Kidney (tissue), 13 donors: ENCODE measurements at regions not wholly inside any gene's neighbourhood (a gene's known extent, or its start where the extent isn't known, plus 50 kb on each side); places are given as distances from the start of the nearest gene placed in this dataset.

Experiments used
- DNase-seq, 5 donors: peaks; one replicate each; pipeline ENCODE4 v3.0.0-alpha.2; 2013 to 2020
- FAIRE-seq: peaks from 2 replicates; lab custom pipeline; 2012; peaks lifted over from hg19 to GRCh38; lab: Jason Lieb, UNC
- H3K27ac ChIP-seq, 2 donors: one replicate each; pipeline ENCODE4 v1.7.0; 2013; ENCODE audit warnings: low read depth in 2 of 2, low read length in 2 of 2, inconsistent platforms in 1 of 2
- H3K27me3 ChIP-seq: one replicate; pipeline ENCODE4 v1.7.1; 2013; ENCODE audit warnings: low read length, inconsistent platforms; ENCODE audit not compliant: control insufficient read depth, insufficient read depth
- H3K36me3 ChIP-seq, 3 donors: one replicate each; pipeline versions ENCODE4 v1.7.0 to v1.7.1; 2013; ENCODE audit warnings: low read length in 3 of 3, control low read depth in 1 of 3, inconsistent platforms in 1 of 3; ENCODE audit not compliant: insufficient read depth in 3 of 3, control insufficient read depth in 2 of 3
- H3K4me1 ChIP-seq, 3 donors: one replicate each; pipeline versions ENCODE4 v1.7.0 to v1.7.1; 2013; ENCODE audit warnings: low read length in 3 of 3, inconsistent platforms in 1 of 3, low read depth in 1 of 3; ENCODE audit not compliant: control insufficient read depth in 2 of 3, insufficient read depth in 2 of 3
- H3K4me3 ChIP-seq, 3 donors: one replicate each; pipeline versions ENCODE4 v1.7.0 to v1.8.1; 2013; ENCODE audit warnings: low read length in 3 of 3, control low read depth in 1 of 3, inconsistent platforms in 1 of 3
- H3K9ac ChIP-seq, 3 donors: one replicate each; pipeline versions ENCODE4 v1.7.0 to v1.7.1; 2013; ENCODE audit warnings: low read length in 3 of 3, control low read depth in 1 of 3, inconsistent platforms in 1 of 3
- H3K9me3 ChIP-seq, 3 donors: one replicate each; pipeline versions ENCODE4 v1.7.0 to v1.7.1; 2013; ENCODE audit warnings: low read length in 3 of 3, control low read depth in 1 of 3, inconsistent platforms in 1 of 3; ENCODE audit not compliant: control insufficient read depth in 2 of 3, insufficient read depth in 1 of 3
- intact Hi-C: fragments of 100-400 bp; cut with DNase I; formaldehyde crosslinking; loops from one replicate; pipeline ENCODE4 v1.11.1; 2022
- TF ChIP-seq, protein P1 (sequence below): IDR thresholded peaks from 3 replicates; pipeline ENCODE4 v1.5.1; 2012; ENCODE audit warnings: mild to moderate bottlenecking, moderate library complexity, borderline replicate concordance; ENCODE audit not compliant: insufficient read depth; ENCODE audit errors: extremely low read depth
- donor health status: control.
- donor health status: control.
- donor health status: control.
- donor health status: control.
- donor health status: control.
- donor health status: DM: yes; HTN: yes; CAD: no.
- donor health status: Normal renal cell carcinoma (clear cell type).

DNA sequence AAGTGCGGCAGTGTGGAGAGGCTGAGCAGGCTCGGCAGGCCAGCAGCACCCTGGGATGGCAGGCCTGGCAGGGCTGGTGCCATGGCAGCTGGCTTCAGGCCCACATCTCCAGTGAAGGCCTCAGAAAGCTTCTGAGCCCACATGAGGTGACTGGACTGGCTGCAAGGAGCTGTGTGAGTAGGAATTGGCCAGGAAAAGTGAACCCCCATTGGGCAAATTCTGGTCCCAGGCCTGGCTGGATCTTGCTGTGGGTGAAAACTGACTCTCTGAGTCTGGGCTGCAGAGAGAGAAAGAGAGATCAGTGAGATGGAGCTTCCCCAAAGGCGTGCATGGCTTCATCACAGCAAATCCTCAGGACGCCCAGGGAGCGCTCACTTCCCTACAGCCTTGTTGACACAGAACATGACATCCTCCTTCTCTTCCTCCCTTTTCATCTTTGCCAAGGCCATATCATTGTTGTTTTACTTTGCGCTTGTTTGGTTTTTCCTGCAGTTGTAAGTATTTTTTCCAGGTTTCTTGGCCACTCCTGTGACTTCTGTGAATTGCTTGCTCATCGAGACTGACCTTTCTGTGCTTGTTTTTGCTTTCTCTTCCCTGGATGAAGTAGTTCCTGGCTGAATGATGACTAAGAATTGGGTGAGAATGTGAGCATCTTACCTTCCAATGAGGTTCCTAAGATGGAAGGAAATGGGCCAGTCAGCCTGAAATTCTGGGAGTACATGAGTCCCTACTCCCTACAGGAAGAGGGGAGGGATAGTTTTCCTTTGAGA is 299.1 kb downstream of the TLE3 start:
- H3K27ac ChIP-seq, result no peak overlapping the region

DNA sequence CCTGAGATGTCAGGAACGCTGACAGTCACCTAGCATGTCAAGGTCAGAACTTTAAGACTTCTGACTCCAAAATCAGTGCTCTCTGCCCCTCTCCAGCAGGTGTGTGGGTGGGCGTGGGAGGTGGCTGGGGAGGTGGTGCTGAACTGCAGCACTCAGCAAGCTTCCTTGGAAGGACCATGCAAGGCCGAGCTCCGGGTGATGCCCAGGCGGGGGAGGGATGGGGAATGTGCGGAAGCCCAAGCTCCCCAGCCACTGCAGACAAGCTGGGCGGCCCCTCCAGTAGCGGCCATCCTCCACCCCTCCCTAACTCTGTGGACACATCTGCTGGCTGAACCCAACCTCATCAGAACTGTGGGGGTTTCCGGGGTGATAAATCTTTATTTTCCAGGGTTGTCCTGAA is 296.6 kb downstream of the TLE3 start:
- Histone ChIP-seq H3K27me3 (no peaks in the 10 kb centered on the region), H3K36me3 (no peaks in the 10 kb centered on the region), H3K4me3 (no peak overlapping the region), H3K4me1 (no peaks in the 10 kb centered on the region), H3K9ac (no peak overlapping the region), H3K27ac (no peak overlapping the region), H3K9me3 (no peaks in the 10 kb centered on the region)
- intact Hi-C loops, result no loop called here
- TF ChIP-seq, protein P1, sequence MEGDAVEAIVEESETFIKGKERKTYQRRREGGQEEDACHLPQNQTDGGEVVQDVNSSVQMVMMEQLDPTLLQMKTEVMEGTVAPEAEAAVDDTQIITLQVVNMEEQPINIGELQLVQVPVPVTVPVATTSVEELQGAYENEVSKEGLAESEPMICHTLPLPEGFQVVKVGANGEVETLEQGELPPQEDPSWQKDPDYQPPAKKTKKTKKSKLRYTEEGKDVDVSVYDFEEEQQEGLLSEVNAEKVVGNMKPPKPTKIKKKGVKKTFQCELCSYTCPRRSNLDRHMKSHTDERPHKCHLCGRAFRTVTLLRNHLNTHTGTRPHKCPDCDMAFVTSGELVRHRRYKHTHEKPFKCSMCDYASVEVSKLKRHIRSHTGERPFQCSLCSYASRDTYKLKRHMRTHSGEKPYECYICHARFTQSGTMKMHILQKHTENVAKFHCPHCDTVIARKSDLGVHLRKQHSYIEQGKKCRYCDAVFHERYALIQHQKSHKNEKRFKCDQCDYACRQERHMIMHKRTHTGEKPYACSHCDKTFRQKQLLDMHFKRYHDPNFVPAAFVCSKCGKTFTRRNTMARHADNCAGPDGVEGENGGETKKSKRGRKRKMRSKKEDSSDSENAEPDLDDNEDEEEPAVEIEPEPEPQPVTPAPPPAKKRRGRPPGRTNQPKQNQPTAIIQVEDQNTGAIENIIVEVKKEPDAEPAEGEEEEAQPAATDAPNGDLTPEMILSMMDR, result no peak
- FAIRE-seq (no peak), DNase-seq (peak in 4 of 5 donors; percentile 52 to 80 (median 58))

More for the DNA sequence above, 299.1 kb downstream of the TLE3 start:
- H3K4me1 ChIP-seq, result peaks cover 0 to 7% (median 3%) of the 10 kb centered on the region in 3 donors
- no peak for FAIRE-seq
- H3K9ac ChIP-seq, result no peak overlapping the region
- no peaks in the 10 kb centered on the region for H3K9me3 ChIP-seq
- intact Hi-C loops, result no loop called here
- TF ChIP-seq, protein P1, result no peak
- no peaks in the 10 kb centered on the region for H3K36me3 ChIP-seq
- H3K27me3 ChIP-seq, result no peaks in the 10 kb centered on the region
- no peak overlapping the region for H3K4me3 ChIP-seq
- DNase-seq, result peak in 1 of 5 donors; percentile 27

DNA sequence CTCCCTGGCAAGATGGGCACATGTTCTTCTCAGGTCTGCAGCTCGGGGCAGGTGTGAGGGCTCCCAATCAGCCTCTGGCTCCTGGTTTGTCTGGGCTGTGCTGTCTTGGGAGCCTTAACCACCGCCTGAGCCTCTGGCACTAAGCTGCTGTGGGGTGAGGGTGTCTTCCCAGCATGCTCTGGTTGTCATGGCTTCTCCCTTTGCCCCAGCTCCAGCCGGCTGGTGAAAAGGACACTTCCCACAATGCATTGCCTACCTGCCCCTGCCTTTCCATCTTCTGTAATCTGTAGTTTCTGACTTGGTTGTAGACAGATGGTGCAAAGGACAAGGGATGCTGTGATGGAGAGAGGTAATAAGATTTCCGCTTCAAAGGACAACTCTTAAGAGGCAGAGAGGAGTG is 295.3 kb downstream of the TLE3 start:
- no peaks in the 10 kb centered on the region for H3K9me3 ChIP-seq
- no peak for DNase-seq
- no peak overlapping the region for H3K4me3 ChIP-seq
- no peaks in the 10 kb centered on the region for H3K4me1 ChIP-seq
- no peaks in the 10 kb centered on the region for H3K27me3 ChIP-seq
- TF ChIP-seq, protein P1, result no peak
- no peaks in the 10 kb centered on the region for H3K36me3 ChIP-seq
- no peak overlapping the region for H3K9ac ChIP-seq
- FAIRE-seq, result no peak
- intact Hi-C loops, result no loop called here
- H3K27ac ChIP-seq, result no peak overlapping the region
